GM03348 (cell line): ENCODE measurements at regions not wholly inside any gene's neighbourhood (a gene's known extent, or its start where the extent isn't known, plus 50 kb on each side); places are given as distances from the start of the nearest gene placed in this dataset.

Experiments
- DNase-seq: peaks from one replicate; pipeline ENCODE4 v3.0.0; 2012; ENCODE audit warnings: low spot score

- DNase-seq: no peak
These were observed 70.1 kb upstream of the TMLHE start for GRCh38 chrX:155682834-155683233.

- no peak for DNase-seq
These were observed 67.0 kb upstream of the TMLHE start for GRCh38 chrX:155679715-155680114.

- DNase-seq: no peak
These were observed 60.6 kb upstream of the TMLHE start for GRCh38 chrX:155673338-155673737.

- no peak for DNase-seq
These were observed 54.0 kb upstream of the TMLHE start for GRCh38 chrX:155666741-155667140.
